Right renal pelvis (tissue), 4 donors: ENCODE measurements at regions not wholly inside any gene's neighbourhood (a gene's known extent, or its start where the extent isn't known, plus 50 kb on each side); places are given as distances from the start of the nearest gene placed in this dataset.

ENCODE experiments used
- DNase-seq, 4 donors: peaks; one replicate each; pipeline ENCODE4 v3.0.0-alpha.2; 2013; ENCODE audit warnings: low read depth in 4 of 4, low spot score in 3 of 4, missing footprints in 1 of 4

DNA sequence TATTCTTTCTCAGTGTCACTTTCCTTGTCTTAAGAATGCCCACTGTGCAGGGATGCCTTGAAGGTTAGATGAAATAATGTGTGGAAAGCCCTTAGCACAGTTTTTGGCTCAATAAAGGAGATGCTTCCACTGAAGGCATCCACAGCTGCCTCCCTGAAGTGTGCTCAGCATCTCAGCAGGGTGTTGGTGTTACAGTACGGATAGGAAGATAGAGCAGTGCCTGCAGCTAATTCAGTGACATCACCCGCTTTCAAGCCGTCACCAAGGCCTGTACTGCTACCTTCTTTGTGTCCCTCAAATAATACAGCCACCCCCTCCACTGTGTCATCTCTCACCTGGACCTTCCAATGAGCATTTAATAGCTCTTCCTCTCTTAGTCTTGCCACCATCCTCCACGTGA lies 59.0 kb downstream of the NDUFS5 start:
- DNase-seq, result no peak

DNA sequence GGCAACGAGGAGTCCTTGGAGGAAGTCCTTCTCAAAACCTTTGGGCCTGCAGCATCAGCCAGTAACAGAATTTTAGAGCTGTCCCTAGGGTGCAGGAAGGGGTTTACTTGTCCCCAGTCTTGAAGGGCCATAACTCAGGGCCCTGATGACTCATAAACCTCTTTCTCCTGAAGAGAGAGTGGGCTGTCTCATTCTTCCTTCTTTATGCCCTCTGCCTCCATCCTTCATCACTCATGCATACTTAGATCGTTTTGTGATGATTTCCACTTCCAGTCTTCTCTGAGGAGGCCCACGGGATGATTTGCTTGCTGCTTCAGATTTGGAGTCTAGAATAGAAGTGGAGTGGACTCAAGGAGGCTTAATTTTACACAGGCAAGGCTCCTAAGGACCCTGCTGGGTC lies 60.2 kb downstream of the NDUFS5 start:
- DNase-seq, result no peak

DNA sequence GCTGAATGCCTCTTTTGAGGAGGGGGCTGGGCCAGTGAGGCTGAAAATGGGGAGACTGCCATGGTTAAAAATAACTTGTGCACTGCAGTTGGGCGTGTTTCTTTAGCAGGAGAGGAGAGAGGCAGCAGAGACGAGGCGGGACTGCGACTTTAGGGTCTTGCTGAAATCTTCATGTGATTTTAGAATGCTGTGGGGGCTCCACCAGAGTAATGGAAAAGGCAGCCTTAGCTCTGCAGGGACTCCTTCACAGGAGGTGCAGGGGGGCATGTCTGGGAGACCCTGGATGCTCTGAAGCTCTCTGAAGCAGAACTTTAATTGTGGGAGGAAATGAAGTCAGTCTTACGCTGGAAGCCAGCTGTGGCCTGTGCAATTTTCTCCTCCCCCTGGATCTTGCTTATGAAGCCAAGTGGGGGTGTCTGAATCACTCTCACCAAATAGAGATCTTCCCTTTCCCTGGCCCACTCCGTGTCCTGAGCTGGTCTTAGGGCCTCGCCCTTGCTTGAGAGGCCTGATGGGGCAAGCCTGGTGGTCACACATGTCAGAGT lies 60.8 kb downstream of the NDUFS5 start:
- no peak for DNase-seq

DNA sequence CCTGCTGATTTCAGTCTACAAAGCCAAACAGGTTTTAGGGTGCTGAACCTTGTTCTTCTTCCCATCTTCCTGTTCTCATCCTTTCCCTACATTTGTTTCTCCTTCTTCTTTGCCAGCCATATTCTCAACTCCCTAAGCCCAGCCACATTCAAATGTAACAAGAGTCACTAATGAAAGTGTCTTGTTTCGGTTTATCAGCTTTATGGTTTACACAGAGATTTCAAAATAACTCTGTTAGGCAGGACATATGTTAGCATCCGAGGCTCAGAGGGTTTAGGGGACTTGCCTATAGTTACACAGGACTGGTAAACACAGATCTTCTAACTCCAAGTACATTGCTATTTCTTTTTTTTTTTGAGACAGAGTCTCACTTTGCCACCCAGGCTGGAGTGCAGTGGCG lies 61.3 kb downstream of the NDUFS5 start:
- DNase-seq, result no peak

DNA sequence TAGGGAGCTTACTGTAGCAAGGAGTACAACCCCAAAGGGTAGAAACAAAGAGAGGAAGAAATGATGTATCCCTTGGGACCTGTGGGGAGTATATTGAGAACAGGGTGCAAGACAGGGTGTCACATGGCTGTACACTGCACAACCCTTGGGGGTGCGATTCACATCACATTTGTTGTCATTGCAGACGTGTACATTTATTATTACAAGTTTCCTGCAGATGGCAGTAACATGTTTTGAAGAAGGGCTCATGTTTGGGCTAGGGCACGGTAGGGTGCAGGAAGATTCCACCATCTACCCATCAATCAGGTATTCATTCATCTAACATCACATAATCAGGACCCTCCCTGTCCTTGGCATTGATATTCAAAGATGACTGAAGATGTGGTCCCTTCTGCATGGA lies 62.5 kb downstream of the NDUFS5 start:
- no peak for DNase-seq

DNA sequence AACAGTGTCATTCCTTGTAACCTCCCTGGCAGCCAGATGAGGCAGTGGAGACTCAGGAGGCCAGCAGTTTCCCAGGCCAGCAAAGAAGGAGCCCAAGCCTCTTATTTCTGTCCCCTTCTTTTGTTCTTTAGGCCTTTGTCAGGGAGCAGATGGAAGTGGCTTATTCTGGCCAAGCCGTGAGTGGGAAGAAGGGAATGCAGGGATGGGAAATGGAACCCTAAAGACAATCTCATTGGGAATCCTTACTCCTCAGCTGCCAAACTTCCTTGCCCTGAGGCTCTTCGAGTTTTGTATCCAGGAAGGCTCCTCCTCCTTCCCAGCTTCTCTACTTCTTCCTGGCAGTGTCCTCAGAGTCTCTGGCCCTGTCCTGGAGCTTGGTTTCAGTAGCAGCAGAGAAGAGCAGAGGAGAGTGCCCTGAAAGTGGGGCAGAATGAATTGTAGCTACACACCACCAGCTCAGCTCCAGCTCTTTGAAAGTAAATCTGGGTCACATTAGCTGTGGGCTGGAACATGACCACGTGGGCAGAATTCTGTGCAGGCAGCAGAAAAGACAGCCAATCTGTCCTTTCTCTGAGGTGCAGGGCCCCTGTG lies 63.9 kb downstream of the NDUFS5 start:
- no peak for DNase-seq

DNA sequence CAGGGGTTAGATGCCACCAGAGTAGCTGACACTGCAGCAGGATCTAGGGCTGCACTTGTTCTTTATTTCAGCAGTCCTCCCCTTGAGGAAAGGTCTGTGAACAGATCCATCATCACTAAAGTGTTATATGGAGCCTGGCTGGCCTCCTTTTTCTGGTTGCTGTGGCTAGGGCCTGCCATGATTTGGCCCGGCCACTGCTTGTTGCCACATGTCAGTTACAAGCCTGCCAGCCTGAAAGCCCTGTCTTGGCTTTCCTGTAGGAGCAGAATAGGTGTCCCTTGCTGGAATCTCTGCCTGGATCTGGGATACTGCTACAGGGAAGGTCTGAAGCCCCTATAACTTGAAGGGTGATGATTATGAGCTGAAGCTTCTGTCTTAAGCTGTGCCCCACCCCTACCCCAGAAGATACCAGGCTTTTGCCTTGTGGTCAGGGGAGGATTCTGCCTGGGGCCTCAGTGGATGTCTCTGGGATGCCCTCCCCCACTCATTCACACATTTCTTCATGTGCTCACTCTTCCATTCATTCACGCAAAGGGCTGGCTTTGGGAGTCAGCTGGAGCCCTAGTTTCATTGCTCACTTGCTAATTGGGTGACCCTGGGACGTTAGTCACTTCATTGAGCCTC lies 64.7 kb downstream of the NDUFS5 start:
- DNase-seq, result no peak

DNA sequence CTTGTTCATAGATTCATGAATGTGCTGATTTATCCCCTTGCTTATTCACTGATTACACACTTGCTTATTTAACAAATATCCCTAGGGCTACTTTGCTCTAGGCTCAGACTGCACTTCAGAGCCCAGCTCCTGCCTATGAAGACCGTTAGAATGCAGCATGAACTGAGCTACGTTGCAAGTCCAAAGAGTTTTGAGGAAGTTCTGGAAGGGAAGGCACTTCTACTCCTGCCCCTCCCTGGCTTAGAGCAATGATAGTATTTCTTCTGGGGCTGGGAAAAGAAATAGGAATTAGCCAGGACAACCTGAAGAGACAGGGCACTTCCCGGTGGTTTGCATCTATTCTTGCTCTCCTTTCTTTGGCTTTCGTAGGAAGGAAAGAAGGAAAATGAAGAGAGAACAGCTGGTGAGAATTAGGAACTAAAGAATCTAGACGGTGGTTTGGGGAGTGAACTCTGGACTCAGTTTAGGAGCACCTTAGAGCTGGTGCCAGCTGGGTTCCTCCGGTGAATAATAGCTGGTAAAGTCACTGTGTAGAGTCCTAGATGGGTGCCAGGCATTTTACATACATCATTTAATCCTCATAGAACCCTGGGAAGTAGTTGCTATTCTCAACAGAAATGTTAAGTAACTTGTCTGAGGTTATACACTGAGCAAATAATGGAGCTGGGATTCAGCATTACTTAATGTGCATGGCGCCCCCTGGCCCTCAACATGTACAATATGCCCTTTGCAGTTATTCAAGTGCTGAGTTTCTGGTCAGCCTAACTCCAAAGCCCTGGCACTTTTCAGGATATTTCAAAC lies 65.9 kb downstream of the NDUFS5 start:
- no peak for DNase-seq

DNA sequence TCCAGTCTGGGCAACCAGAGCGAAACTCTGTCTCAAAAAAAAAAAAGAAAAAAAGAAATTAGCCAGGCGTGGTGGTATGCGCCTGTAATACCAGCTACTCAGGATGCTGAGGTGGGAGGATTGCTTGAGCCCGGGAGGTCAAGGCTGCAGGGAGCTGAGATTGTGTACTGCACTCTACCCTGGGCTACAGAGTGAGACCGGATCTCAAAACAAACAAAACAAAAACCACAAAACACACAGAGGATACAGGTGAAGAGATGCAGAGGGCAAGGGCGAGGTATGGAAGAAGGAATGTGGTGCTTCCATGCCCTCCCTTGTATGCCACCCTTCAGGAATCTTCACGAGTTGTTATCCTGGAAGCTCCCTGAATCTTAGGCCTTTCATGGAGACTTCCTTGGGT lies 68.5 kb downstream of the NDUFS5 start:
- DNase-seq, result no peak

DNA sequence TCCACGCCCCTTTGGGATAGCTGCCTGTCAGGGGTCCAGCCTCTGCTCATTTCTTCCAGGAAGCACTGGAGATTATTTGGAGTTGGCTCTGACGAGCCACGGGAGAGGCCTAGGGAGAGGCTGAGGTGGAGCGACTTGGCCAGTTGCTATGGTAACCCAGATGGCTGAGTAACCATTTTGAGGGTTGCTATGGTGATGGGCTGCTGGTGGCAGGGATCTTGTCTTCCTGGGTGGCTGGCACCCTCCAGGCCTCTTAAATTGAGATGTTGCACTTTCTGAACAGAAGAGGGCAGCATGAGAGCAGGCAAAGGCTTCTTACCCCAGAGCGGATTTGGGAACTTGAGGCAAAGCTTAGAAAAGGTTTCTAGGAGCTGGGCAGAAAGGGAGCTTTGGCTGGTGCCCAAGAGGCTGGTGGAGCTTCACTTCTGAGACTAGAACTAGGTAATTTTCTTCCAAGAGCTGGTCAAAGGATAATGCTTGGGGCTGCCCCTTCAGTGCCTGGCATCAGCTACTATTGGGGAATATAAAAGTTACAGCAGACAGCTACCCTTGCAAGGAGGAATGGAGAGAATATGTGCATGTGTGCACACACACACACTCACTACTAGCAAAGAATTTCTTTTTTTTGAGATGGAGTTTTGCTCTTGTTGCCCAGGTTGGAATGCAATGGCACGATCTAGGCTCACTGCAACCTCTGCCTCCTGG lies 72.5 kb downstream of the NDUFS5 start:
- DNase-seq, result no peak

DNA sequence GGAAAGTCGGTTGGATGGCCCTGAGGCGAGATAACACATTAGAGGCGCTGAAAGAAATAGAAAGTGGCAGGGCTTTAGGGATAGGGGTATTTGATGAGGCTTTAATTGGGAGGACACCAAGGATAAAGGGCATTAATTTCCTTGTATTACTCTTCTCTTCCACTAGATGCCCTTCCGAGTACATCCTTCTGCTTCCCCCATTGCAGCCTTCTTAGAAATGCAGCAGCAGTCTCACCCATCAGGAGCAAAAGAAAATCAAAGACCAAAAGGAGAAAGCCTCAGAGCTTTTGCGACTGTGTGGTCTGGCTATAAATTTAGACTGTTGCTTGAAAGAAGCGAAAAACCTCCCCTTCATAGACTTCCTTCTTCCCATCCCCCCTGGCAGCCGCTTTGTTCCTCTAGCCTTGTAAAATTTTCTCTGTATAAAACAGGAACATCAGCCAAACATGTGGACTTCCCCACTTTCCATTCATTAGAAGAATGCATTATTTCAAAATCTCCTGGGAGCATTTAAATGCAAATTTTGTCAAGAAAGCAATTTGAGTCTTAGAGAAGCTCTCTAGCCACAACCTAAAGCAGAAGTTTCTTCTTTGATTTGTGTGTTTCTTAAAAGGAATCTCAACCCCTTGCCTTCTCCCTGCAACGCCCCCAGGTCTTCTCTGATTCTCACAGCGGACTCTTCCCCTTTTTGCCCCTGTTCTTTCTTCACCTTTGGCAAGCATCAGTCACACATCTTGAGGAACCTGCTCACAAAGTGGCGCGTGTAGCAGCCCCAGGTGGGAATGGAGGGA lies 76.6 kb downstream of the NDUFS5 start:
- DNase-seq, result peak in 1 of 4 donors; percentile 78

DNA sequence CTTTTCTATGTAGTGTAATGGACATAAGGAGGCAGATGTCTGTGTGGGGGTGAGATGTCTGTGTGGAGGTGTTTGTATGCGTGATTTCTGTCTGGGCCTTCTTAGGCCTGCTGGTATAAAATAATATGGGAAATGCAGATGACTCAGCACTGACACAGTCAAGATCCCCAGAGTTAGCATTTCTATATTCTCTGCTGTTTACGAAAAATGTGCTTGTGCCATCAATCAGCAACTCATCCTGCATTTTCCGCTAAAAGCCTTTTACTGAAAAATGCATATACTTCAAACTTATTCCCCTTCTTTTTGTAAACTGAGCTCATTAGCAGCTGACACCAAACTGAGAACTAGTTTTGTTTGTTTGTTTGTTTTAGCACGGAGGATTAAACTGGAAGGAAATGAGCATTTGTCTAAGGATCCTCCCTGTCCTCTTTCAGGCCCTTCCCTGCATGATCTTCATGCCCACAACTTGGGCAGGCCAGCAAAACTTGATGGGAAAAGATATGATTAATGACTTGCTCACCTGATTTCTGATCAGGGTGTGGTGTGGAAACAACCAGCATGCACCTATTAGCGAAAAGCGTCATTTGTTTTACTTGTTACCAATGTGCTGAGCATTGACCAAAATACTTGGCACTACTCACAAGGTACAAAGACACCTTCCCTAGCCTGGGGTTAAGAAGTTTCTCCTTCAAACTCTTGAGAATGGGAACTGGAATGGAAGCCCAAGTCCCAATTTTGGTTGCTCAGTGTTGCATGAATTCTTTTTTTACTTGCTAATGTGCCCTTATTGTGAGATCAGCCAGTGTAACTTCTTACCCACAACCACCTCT lies 77.4 kb downstream of the NDUFS5 start:
- DNase-seq, result no peak

DNA sequence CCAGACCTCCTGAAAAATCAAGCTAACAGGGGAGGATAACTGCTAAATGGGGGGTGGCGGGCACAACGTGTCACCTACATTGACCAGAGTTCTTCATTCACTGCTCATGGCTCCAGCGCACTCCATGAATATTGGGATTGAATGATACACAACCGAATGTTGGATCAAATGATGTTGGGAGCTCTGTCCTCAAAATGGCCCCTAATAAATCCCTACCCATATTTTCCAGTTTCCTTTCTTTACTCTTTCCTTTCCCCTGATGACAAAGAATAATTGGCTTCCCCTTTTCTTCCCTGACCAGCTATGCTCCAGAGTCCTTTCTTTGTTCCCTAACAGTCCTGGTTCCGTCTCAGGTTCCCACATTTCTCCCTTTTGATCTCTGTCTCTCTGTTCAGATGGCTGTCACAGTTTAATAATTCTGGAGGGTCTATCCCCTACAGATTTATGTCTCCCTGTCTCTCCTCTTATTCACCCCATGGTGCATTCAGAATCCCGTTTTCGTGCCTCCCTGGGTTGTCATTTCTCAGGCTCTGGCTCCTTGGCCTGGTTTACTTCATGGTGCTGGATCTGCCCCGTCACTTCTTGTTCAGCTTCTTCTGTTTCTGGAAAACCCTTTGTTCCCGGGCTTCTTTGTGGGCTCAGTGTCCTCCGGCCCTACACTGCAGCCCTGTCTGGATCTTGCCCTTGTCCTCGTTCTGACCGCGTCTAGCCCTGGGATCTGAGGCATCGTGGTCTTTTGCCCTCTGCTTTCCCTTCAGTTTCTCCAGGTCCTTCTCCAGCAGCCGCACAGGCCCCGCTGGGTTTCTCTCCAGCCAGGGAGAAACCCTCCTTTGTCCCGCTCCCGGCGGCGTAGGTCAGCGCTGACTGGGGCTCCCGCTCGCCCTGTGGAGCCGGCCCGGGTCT lies 78.3 kb downstream of the NDUFS5 start:
- no peak for DNase-seq

DNA sequence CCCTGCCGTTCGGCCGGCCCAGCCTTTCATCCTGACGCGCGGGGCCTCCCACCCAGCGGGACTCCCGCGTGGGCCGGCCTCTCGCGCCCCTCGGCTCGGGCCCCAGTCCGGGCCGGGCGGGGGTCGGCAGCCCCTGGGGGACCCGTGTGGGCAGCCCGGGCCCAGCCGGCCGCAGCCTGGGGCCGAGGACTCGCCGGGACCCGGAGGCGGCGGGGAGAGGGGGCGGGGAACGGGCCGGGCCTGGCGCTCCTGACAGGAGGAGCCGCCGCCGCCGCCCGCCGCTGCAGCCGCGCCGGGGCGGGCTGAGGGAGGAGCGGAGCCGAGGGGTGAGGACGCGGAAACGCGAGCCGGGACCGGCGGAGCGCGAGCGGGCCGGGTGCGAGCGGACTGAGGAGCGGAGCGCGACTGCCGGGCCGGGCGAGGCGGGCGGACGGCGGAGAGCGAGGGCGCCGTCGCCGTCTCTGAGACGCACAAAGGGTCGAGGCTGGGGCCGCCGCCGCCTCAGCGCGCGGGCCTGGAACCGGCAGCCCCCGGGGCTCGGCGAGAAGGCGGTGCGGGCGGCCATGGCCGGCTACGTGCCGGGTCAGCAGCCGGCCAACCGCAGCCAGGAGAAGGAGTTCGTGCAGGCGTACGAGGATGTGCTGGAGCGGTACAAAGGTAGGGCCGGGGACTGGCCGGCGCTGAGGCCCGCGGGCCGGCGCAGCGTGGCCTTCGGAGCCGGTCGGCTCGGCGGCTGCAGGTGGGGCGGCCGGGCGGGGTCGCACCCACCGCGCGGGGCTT lies 79.1 kb downstream of the NDUFS5 start:
- DNase-seq, result no peak

DNA sequence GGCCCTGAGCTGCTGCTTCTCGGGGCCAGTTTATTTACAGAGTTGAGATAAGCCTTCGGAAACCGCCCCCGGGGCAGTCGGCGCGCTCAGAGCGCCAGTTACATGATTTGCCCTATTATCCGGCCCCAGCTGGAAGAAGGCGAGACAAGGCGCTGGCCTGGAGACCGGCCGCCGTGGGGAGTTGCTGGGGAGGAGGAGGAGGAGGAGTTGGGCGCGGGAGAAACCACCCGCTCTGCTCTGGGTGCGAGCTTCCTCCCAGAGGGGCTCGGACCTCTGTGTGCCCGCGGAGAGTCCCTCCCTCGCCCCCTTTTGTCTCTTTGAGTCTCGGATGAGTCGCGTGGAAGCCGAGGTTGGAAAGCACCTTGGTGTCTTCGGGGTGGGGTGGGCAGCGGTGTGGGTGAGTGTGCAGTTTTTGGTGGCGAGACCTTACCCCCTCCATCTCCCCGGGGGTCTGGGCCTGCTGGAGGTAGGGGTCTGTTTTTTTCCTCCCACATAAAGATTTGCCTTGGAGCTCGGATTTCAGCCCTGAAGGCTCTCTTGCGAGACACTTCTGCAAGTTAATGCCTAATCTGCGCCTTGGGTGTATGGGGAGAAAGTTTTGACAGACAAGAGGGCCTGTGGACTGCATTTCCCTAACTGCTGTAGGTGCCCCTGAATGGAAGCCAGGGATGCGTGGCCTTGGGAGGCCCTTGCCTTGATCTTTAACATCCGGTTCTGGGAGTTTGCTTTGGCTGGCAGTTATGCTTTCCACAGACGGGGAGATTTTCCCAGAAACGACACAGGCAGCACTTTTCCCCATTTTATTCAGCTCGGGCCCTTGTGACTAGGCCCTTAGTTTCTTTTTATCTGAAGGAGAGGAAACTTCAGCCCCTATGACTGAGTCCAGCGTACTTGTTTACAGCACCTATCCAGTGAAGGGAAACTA lies 80.0 kb downstream of the NDUFS5 start:
- peak in 1 of 4 donors; percentile 72 for DNase-seq

DNA sequence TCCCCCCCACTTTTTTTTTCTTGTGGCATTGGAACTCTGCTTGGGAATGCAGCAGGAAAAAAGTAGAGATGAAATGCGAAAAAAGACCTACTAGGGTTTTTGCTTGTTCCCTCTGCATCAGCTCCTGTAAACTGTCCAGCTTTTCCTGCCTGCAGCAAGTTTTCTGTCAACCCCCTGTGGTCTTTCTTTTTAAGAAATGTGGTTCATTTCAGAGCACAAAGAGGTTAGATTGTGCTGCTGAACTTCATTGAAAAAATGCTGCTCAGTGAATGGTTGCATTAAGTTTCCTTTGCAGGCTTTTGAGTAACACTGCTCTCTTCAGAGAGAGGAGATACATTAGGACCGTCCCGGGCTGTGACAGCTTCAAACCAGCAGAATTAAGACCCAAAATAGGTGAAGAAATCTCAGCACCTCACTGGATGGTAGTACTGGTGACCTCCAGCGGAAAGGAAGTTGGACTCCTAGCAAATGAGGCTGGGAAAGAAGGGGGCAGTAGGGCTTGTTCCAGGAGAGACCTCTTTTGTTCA lies 80.7 kb downstream of the NDUFS5 start:
- DNase-seq, result no peak
